ENCODE measurements at regions not wholly inside any gene's neighbourhood (a gene's known extent, or its start where the extent isn't known, plus 50 kb on each side); places are given as distances from the start of the nearest gene placed in this dataset.
A peak's percentile ranks its signal among the peaks of the same experiment; 100 is the strongest.

- peaks cover 14% of the 10 kb centered on the region for H3K9me3 Mint-ChIP-seq (ENCODE audit: low read depth)
- no peaks in the 10 kb centered on the region for H3K36me3 Mint-ChIP-seq (ENCODE audit: low read depth)
- DNase-seq (ENCODE audit: low spot score) = peak; percentile 83
- TF ChIP-seq CTCF (IDR thresholded peaks at IDR 0.05) = no peak
- no peak overlapping the region for H3K4me3 Mint-ChIP-seq (ENCODE audit: unreplicated experiment)
- peaks cover 2% of the 10 kb centered on the region for H3K27me3 Mint-ChIP-seq (ENCODE audit: low read depth)
- H3K27ac Mint-ChIP-seq (ENCODE audit: unreplicated experiment) = no peak overlapping the region
- peaks cover 6% of the 10 kb centered on the region for H3K4me1 Mint-ChIP-seq (ENCODE audit: low read depth)
Observed at GRCh38 chr11:69371731-69372588, 78.0 kb downstream of the MYEOV start.

GRCh38 chr11:69372589-69373250 is 78.8 kb downstream of the MYEOV start:
- no peaks in the 10 kb centered on the region for H3K36me3 Mint-ChIP-seq (ENCODE audit: low read depth)
- peak; percentile 62 for DNase-seq (ENCODE audit: low spot score)
- peaks cover 2% of the 10 kb centered on the region for H3K27me3 Mint-ChIP-seq (ENCODE audit: low read depth)
- H3K4me1 Mint-ChIP-seq (ENCODE audit: low read depth) = peaks cover 6% of the 10 kb centered on the region
- H3K9me3 Mint-ChIP-seq (ENCODE audit: low read depth) = peaks cover 14% of the 10 kb centered on the region
- no peak overlapping the region for H3K27ac Mint-ChIP-seq (ENCODE audit: unreplicated experiment)
- H3K4me3 Mint-ChIP-seq (ENCODE audit: unreplicated experiment) = no peak overlapping the region
- TF ChIP-seq CTCF (IDR thresholded peaks at IDR 0.05) = no peak

GRCh38 chr11:69373251-69373635 is 79.3 kb downstream of the MYEOV start:
- no peak overlapping the region for H3K4me3 Mint-ChIP-seq (ENCODE audit: unreplicated experiment)
- H3K27me3 Mint-ChIP-seq (ENCODE audit: low read depth) = peaks cover 2% of the 10 kb centered on the region

GRCh38 chr11:69374110-69374945 is 80.4 kb downstream of the MYEOV start:
- no peaks in the 10 kb centered on the region for H3K36me3 Mint-ChIP-seq (ENCODE audit: low read depth)
- TF ChIP-seq CTCF (IDR thresholded peaks at IDR 0.05) = no peak
- peaks cover 5% of the 10 kb centered on the region for H3K27me3 Mint-ChIP-seq (ENCODE audit: low read depth)
- H3K4me3 Mint-ChIP-seq (ENCODE audit: unreplicated experiment) = no peak overlapping the region
- no peak overlapping the region for H3K27ac Mint-ChIP-seq (ENCODE audit: unreplicated experiment)
- peak; percentile 81 for DNase-seq (ENCODE audit: low spot score)
- H3K9me3 Mint-ChIP-seq (ENCODE audit: low read depth) = peaks cover 7% of the 10 kb centered on the region
- no peaks in the 10 kb centered on the region for H3K4me1 Mint-ChIP-seq (ENCODE audit: low read depth)

More at GRCh38 chr11:69373251-69373635, 79.3 kb downstream of the MYEOV start:
- Mint-ChIP-seq H3K9me3 (ENCODE audit: low read depth) (peaks cover 14% of the 10 kb centered on the region), H3K4me1 (ENCODE audit: low read depth) (peaks cover 6% of the 10 kb centered on the region), H3K27ac (ENCODE audit: unreplicated experiment) (no peak overlapping the region), H3K36me3 (ENCODE audit: low read depth) (no peaks in the 10 kb centered on the region)
- TF ChIP-seq CTCF (IDR thresholded peaks at IDR 0.05) = no peak
- DNase-seq (ENCODE audit: low spot score) = no peak

GRCh38 chr11:69374946-69375310 is 81.0 kb downstream of the MYEOV start:
- no peak for TF ChIP-seq CTCF (IDR thresholded peaks at IDR 0.05)
- no peak for DNase-seq (ENCODE audit: low spot score)
- Mint-ChIP-seq H3K4me1 (ENCODE audit: low read depth) (no peaks in the 10 kb centered on the region), H3K27me3 (ENCODE audit: low read depth) (peaks cover 5% of the 10 kb centered on the region), H3K27ac (ENCODE audit: unreplicated experiment) (no peak overlapping the region), H3K9me3 (ENCODE audit: low read depth) (peaks cover 1% of the 10 kb centered on the region), H3K4me3 (ENCODE audit: unreplicated experiment) (no peak overlapping the region), H3K36me3 (ENCODE audit: low read depth) (no peaks in the 10 kb centered on the region)

Data from chondrocyte (in vitro differentiated cells).